ENCODE measurements at regions not wholly inside any gene's neighbourhood (a gene's known extent, or its start where the extent isn't known, plus 50 kb on each side); places are given as distances from the start of the nearest gene placed in this dataset.

GRCh38 chr3:181823716-181824115 lies 112.0 kb downstream of the SOX2 start:
- TF ChIP-seq MAZ (IDR thresholded peaks at IDR 0.05; ENCODE audit: borderline replicate concordance, low read depth, low read length) (no peak), POLR2A (IDR thresholded peaks at IDR 0.05; ENCODE audit: low read depth, low read length) (no peak), CEBPB (IDR thresholded peaks at IDR 0.05; ENCODE audit: low read depth, low read length) (no peak), CHD1 (IDR thresholded peaks at IDR 0.05; ENCODE audit: low read depth, low read length) (no peak), SMC3 (IDR thresholded peaks at IDR 0.05; ENCODE audit: low read depth, low read length) (no peak), MXI1 (IDR thresholded peaks at IDR 0.05; ENCODE audit: borderline replicate concordance, low read depth, low read length) (no peak)
- TF ChIP-seq, protein P1, sequence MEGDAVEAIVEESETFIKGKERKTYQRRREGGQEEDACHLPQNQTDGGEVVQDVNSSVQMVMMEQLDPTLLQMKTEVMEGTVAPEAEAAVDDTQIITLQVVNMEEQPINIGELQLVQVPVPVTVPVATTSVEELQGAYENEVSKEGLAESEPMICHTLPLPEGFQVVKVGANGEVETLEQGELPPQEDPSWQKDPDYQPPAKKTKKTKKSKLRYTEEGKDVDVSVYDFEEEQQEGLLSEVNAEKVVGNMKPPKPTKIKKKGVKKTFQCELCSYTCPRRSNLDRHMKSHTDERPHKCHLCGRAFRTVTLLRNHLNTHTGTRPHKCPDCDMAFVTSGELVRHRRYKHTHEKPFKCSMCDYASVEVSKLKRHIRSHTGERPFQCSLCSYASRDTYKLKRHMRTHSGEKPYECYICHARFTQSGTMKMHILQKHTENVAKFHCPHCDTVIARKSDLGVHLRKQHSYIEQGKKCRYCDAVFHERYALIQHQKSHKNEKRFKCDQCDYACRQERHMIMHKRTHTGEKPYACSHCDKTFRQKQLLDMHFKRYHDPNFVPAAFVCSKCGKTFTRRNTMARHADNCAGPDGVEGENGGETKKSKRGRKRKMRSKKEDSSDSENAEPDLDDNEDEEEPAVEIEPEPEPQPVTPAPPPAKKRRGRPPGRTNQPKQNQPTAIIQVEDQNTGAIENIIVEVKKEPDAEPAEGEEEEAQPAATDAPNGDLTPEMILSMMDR (conservative IDR thresholded peaks at IDR 0.05; ENCODE audit: low read depth, low read length): no peak
- TF ChIP-seq, protein P2, sequence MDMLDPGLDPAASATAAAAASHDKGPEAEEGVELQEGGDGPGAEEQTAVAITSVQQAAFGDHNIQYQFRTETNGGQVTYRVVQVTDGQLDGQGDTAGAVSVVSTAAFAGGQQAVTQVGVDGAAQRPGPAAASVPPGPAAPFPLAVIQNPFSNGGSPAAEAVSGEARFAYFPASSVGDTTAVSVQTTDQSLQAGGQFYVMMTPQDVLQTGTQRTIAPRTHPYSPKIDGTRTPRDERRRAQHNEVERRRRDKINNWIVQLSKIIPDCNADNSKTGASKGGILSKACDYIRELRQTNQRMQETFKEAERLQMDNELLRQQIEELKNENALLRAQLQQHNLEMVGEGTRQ (IDR thresholded peaks at IDR 0.05; ENCODE audit: low read depth, low read length): no peak
- TF ChIP-seq, protein P3, sequence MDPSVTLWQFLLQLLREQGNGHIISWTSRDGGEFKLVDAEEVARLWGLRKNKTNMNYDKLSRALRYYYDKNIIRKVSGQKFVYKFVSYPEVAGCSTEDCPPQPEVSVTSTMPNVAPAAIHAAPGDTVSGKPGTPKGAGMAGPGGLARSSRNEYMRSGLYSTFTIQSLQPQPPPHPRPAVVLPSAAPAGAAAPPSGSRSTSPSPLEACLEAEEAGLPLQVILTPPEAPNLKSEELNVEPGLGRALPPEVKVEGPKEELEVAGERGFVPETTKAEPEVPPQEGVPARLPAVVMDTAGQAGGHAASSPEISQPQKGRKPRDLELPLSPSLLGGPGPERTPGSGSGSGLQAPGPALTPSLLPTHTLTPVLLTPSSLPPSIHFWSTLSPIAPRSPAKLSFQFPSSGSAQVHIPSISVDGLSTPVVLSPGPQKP (IDR thresholded peaks at IDR 0.05; ENCODE audit: borderline replicate concordance, low read depth, low read length): no peak
